ENCODE measurements at regions not wholly inside any gene's neighbourhood (a gene's known extent, or its start where the extent isn't known, plus 50 kb on each side); places are given as distances from the start of the nearest gene placed in this dataset.

- peak; percentile 67 for TF ChIP-seq CTCF (IDR thresholded peaks at IDR 0.05; ENCODE audit: insufficient read depth, low read length, severe bottlenecking)
- Histone ChIP-seq H3K27me3 (ENCODE audit: control insufficient read depth, insufficient read depth, low read length) (no peaks in the 10 kb centered on the region), H3K4me3 (ENCODE audit: low read depth, low read length) (no peak overlapping the region), H3K36me3 (ENCODE audit: control insufficient read depth, insufficient read depth, low read length) (no peaks in the 10 kb centered on the region)
- DNase-seq (ENCODE audit: low read depth) (peak; percentile 35), FAIRE-seq (no peak)
Observed at GRCh38 chr3:59313365-59313764, 263.5 kb upstream of the CFAP20DC start.

- FAIRE-seq (no peak), DNase-seq (ENCODE audit: low read depth) (no peak)
- H3K4me3 ChIP-seq (ENCODE audit: low read depth, low read length) = no peak overlapping the region
- H3K27me3 ChIP-seq (ENCODE audit: control insufficient read depth, insufficient read depth, low read length) = no peaks in the 10 kb centered on the region
- no peak for TF ChIP-seq CTCF (IDR thresholded peaks at IDR 0.05; ENCODE audit: insufficient read depth, low read length, severe bottlenecking)
- no peaks in the 10 kb centered on the region for H3K36me3 ChIP-seq (ENCODE audit: control insufficient read depth, insufficient read depth, low read length)
Observed at GRCh38 chr3:59311231-59311630, 261.4 kb upstream of the CFAP20DC start.

GRCh38 chr3:59310736-59311135 lies 260.9 kb upstream of the CFAP20DC start:
- FAIRE-seq (no peak), DNase-seq (ENCODE audit: low read depth) (peak; percentile 77)
- no peaks in the 10 kb centered on the region for H3K27me3 ChIP-seq (ENCODE audit: control insufficient read depth, insufficient read depth, low read length)
- H3K36me3 ChIP-seq (ENCODE audit: control insufficient read depth, insufficient read depth, low read length) = no peaks in the 10 kb centered on the region
- no peak for TF ChIP-seq CTCF (IDR thresholded peaks at IDR 0.05; ENCODE audit: insufficient read depth, low read length, severe bottlenecking)
- H3K4me3 ChIP-seq (ENCODE audit: low read depth, low read length) = no peak overlapping the region

GRCh38 chr3:59308684-59309083 lies 258.9 kb upstream of the CFAP20DC start:
- no peak for DNase-seq (ENCODE audit: low read depth)
- H3K36me3 ChIP-seq (ENCODE audit: control insufficient read depth, insufficient read depth, low read length) = no peaks in the 10 kb centered on the region

GRCh38 chr3:59308001-59308400 lies 258.2 kb upstream of the CFAP20DC start:
- DNase-seq (ENCODE audit: low read depth) (peak; percentile 67), FAIRE-seq (no peak)
- Histone ChIP-seq H3K27me3 (ENCODE audit: control insufficient read depth, insufficient read depth, low read length) (no peaks in the 10 kb centered on the region), H3K4me3 (ENCODE audit: low read depth, low read length) (no peak overlapping the region), H3K36me3 (ENCODE audit: control insufficient read depth, insufficient read depth, low read length) (no peaks in the 10 kb centered on the region)
- TF ChIP-seq CTCF (IDR thresholded peaks at IDR 0.05; ENCODE audit: insufficient read depth, low read length, severe bottlenecking) = no peak

More at GRCh38 chr3:59308684-59309083, 258.9 kb upstream of the CFAP20DC start:
- Histone ChIP-seq H3K4me3 (ENCODE audit: low read depth, low read length) (no peak overlapping the region), H3K27me3 (ENCODE audit: control insufficient read depth, insufficient read depth, low read length) (no peaks in the 10 kb centered on the region)
- no peak for FAIRE-seq
- TF ChIP-seq CTCF (IDR thresholded peaks at IDR 0.05; ENCODE audit: insufficient read depth, low read length, severe bottlenecking) = no peak

- Histone ChIP-seq H3K27me3 (ENCODE audit: control insufficient read depth, insufficient read depth, low read length) (no peaks in the 10 kb centered on the region), H3K4me3 (ENCODE audit: low read depth, low read length) (no peak overlapping the region), H3K36me3 (ENCODE audit: control insufficient read depth, insufficient read depth, low read length) (no peaks in the 10 kb centered on the region)
- no peak for DNase-seq (ENCODE audit: low read depth)
- no peak for TF ChIP-seq CTCF (IDR thresholded peaks at IDR 0.05; ENCODE audit: insufficient read depth, low read length, severe bottlenecking)
- FAIRE-seq = no peak
Observed at GRCh38 chr3:59306436-59306835, 256.6 kb upstream of the CFAP20DC start.
